GM13976 (cell line): ENCODE measurements at regions not wholly inside any gene's neighbourhood (a gene's known extent, or its start where the extent isn't known, plus 50 kb on each side); places are given as distances from the start of the nearest gene placed in this dataset.
A peak's percentile ranks its signal among the peaks of the same experiment; 100 is the strongest.

Source experiments
- DNase-seq: peaks from one replicate; pipeline ENCODE4 v3.0.0; 2012; ENCODE audit warnings: low spot score
- CTCF ChIP-seq: IDR thresholded peaks from 2 replicates; pipeline ENCODE4 v1.5.1; 2012; ENCODE audit warnings: borderline replicate concordance, mild to moderate bottlenecking; ENCODE audit not compliant: insufficient read depth; ENCODE audit errors: extremely low read depth, missing control alignments, control extremely low read depth
- in situ Hi-C: fragments of 300-500 bp; cut with MboI; formaldehyde crosslinking; loops from one replicate; pipeline ENCODE4 v1.12.0; 2022; ENCODE audit warnings: low sequenced_read_pairs, mixed read lengths, inconsistent platforms; ENCODE audit not compliant: unreplicated experiment

GRCh38 chr16:82231008-82231787 is 61.2 kb upstream of the MPHOSPH6 start:
- no peak for TF ChIP-seq CTCF
- DNase-seq, result no peak
- in situ Hi-C loops, result no loop called here

GRCh38 chr16:82229800-82230619 is 60.0 kb upstream of the MPHOSPH6 start:
- DNase-seq, result peak; percentile 52
- peak; percentile 80 for TF ChIP-seq CTCF
- in situ Hi-C loops, result no loop called here

- no peak for DNase-seq
- no peak for TF ChIP-seq CTCF
- in situ Hi-C loops, result no loop called here
Measured at GRCh38 chr16:82226327-82226726, 56.3 kb upstream of the MPHOSPH6 start.

GRCh38 chr16:82224821-82225220 is 54.8 kb upstream of the MPHOSPH6 start:
- in situ Hi-C loops, result no loop called here
- no peak for DNase-seq
- no peak for TF ChIP-seq CTCF

GRCh38 chr16:82220541-82220940 is 50.5 kb upstream of the MPHOSPH6 start:
- TF ChIP-seq CTCF, result no peak
- DNase-seq, result no peak
- in situ Hi-C loops, result no loop called here
